ENCODE measurements at regions not wholly inside any gene's neighbourhood (a gene's known extent, or its start where the extent isn't known, plus 50 kb on each side); places are given as distances from the start of the nearest gene placed in this dataset.

DNA sequence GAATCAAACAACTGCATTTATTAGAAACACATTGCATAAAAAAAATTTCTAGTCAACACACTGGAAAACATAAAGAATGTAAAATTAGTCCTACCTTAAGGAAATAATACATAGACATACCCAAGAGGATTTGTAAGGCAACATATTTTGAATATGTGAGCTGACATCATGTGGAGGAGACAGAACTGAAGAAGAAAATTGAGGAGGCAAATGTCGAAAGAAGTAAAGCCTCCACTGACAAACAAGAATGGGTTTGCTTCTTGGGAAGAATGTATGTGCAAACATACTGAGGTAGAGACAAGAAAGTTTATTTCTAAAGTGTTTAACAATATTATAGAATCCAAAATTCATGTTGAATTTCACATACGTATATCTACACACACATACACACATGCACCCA, 363.0 kb upstream of the PDE4D start:
- no peak overlapping the region for H3K9ac ChIP-seq (replicated peaks; ENCODE audit: extremely low read depth, insufficient read depth, low read length)
- no peaks in the 10 kb centered on the region for H3K9me1 ChIP-seq (replicated peaks; ENCODE audit: control insufficient read depth, extremely low read depth, insufficient read depth, low read length)
- POLR2A ChIA-PET: no interaction called here
- no peaks in the 10 kb centered on the region for H3K9me3 ChIP-seq (replicated peaks; ENCODE audit: control insufficient read depth, insufficient read depth, low read length)
- CTCF ChIA-PET: no interaction called here
- H3K36me3 ChIP-seq (ENCODE audit: control insufficient read depth in 2 of 2, extremely low read depth in 1 of 2, insufficient read depth in 2 of 2, low read length in 2 of 2): no peaks in the 10 kb centered on the region
- peaks cover 7% of the 10 kb centered on the region for H3K4me1 ChIP-seq (ENCODE audit: control insufficient read depth, extremely low read depth, insufficient read depth, low read length)
- TF ChIP-seq GATA2 (IDR thresholded peaks at IDR 0.05; ENCODE audit: insufficient read depth, insufficient read length, low read depth, low read length) (no peak), POLR2A (IDR thresholded peaks at IDR 0.05; ENCODE audit: low read depth, low read length) (no peak), FOS (IDR thresholded peaks at IDR 0.05; ENCODE audit: borderline replicate concordance, insufficient read depth, low read length) (no peak), EZH2 (IDR thresholded peaks at IDR 0.05; ENCODE audit: borderline replicate concordance, low read depth, low read length, severe bottlenecking) (no peak), POLR2AphosphoS5 (IDR thresholded peaks at IDR 0.05; ENCODE audit: insufficient read depth, low read depth, low read length) (no peak), MYC (IDR thresholded peaks at IDR 0.05; ENCODE audit: low read depth, low read length) (no peak), JUN (IDR thresholded peaks at IDR 0.05; ENCODE audit: borderline replicate concordance, insufficient read depth, insufficient read length, low read depth) (no peak)
- TF ChIP-seq, protein P1, sequence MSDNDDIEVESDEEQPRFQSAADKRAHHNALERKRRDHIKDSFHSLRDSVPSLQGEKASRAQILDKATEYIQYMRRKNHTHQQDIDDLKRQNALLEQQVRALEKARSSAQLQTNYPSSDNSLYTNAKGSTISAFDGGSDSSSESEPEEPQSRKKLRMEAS (IDR thresholded peaks at IDR 0.05; ENCODE audit: insufficient read depth, insufficient read length): no peak
- TF ChIP-seq, protein P2, sequence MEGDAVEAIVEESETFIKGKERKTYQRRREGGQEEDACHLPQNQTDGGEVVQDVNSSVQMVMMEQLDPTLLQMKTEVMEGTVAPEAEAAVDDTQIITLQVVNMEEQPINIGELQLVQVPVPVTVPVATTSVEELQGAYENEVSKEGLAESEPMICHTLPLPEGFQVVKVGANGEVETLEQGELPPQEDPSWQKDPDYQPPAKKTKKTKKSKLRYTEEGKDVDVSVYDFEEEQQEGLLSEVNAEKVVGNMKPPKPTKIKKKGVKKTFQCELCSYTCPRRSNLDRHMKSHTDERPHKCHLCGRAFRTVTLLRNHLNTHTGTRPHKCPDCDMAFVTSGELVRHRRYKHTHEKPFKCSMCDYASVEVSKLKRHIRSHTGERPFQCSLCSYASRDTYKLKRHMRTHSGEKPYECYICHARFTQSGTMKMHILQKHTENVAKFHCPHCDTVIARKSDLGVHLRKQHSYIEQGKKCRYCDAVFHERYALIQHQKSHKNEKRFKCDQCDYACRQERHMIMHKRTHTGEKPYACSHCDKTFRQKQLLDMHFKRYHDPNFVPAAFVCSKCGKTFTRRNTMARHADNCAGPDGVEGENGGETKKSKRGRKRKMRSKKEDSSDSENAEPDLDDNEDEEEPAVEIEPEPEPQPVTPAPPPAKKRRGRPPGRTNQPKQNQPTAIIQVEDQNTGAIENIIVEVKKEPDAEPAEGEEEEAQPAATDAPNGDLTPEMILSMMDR (IDR thresholded peaks at IDR 0.05; ENCODE audit: extremely low read depth in 1 of 2, insufficient read depth in 1 of 2, low read depth in 1 of 2, low read length in 2 of 2): no peak
- no peak overlapping the region for H3K27ac ChIP-seq (ENCODE audit: insufficient read depth, low read depth, low read length)
- no peak overlapping the region for H3K4me2 ChIP-seq (ENCODE audit: insufficient read depth, low read length)
- intact Hi-C loops (cut with micrococcal nuclease): no loop called here
- no peaks in the 10 kb centered on the region for H4K20me1 ChIP-seq (replicated peaks; ENCODE audit: control insufficient read depth, extremely low read depth, insufficient read depth, low read length)
- DNase-seq (ENCODE audit: low read depth, low spot score) (no peak), FAIRE-seq (no peak)
- H3K79me2 ChIP-seq (ENCODE audit: control insufficient read depth, insufficient read depth, low read length): no peaks in the 10 kb centered on the region
- BruUV-seq (replicated peaks): no TSS peak
- dilution Hi-C loops (cut with MboI; ENCODE audit: extremely low pct_ligation_motif_present, low sequenced_read_pairs): no loop called here
- peaks cover 0 to 3% of the 10 kb centered on the region in 2 experiments for H3K27me3 ChIP-seq (ENCODE audit: control insufficient read depth in 2 of 2, insufficient read depth in 2 of 2, low read length in 2 of 2)
- H2AFZ ChIP-seq (ENCODE audit: low read depth, low read length): no peak overlapping the region
- H3K4me3 ChIP-seq (replicated peaks in 1 of 3; ENCODE audit: insufficient read depth in 1 of 3, low read depth in 1 of 3, low read length in 3 of 3): no peak overlapping the region

All from endothelial cell of umbilical vein (primary cell).